Esophagus squamous epithelium (tissue), 4 donors: ENCODE measurements at regions not wholly inside any gene's neighbourhood (a gene's known extent, or its start where the extent isn't known, plus 50 kb on each side); places are given as distances from the start of the nearest gene placed in this dataset.

Experiments
- POLR2A ChIP-seq, 4 donors: fragments of 450-650 bp; IDR thresholded peaks; one replicate each; pipeline ENCODE4 v1.6.1; 2017; ENCODE audit warnings: antibody characterized with exemption in 4 of 4, mild to moderate bottlenecking in 4 of 4, moderate library complexity in 3 of 4
- TF ChIP-seq, protein P1 (sequence below), 6 experiments: fragments of 450-650 bp in 4 of 6; fragments of 200-600 bp in 2 of 6; sonication (generic) in 2 of 6; IDR thresholded peaks; one replicate each; pipeline ENCODE4 v1.5.1; 2016 to 2019; ENCODE audit warnings: antibody characterized with exemption in 6 of 6, mild to moderate bottlenecking in 4 of 6, moderate library complexity in 4 of 6

DNA sequence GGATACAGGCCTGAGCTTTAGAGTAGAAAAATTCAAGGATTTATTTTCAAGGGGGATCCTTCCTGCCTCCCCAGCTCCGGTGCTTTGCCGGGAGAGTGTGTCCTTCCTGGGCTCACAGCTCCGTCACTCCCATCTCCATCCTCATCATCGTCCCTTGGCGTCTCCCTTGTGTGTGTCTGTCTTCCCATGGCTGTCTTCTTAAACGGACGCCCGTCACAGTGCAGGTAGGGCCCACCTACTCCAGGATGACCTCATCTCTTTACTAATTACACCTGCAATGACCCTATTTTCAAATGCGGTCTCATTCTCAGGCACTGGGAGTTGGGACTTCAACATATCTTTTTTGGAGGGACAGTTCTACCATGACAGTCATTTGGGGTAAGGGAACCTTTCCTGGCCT is 320.3 kb upstream of the C1orf174 start:
- TF ChIP-seq, protein P1, sequence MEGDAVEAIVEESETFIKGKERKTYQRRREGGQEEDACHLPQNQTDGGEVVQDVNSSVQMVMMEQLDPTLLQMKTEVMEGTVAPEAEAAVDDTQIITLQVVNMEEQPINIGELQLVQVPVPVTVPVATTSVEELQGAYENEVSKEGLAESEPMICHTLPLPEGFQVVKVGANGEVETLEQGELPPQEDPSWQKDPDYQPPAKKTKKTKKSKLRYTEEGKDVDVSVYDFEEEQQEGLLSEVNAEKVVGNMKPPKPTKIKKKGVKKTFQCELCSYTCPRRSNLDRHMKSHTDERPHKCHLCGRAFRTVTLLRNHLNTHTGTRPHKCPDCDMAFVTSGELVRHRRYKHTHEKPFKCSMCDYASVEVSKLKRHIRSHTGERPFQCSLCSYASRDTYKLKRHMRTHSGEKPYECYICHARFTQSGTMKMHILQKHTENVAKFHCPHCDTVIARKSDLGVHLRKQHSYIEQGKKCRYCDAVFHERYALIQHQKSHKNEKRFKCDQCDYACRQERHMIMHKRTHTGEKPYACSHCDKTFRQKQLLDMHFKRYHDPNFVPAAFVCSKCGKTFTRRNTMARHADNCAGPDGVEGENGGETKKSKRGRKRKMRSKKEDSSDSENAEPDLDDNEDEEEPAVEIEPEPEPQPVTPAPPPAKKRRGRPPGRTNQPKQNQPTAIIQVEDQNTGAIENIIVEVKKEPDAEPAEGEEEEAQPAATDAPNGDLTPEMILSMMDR (IDR thresholded peaks at IDR 0.05), result no peak
- TF ChIP-seq POLR2A (IDR thresholded peaks at IDR 0.05), result no peak
